Aorta (tissue), 5 donors: ENCODE measurements at regions not wholly inside any gene's neighbourhood (a gene's known extent, or its start where the extent isn't known, plus 50 kb on each side); places are given as distances from the start of the nearest gene placed in this dataset.

Experiments used
- ATAC-seq: fragments of 200-7000 bp; cut with Tn5 transposase; one replicate; pipeline ENCODE4 v1.9.1; 2022; ENCODE audit warnings: moderate library complexity; ENCODE audit not compliant: low FRiP score
- DNase-seq, 2 donors: peaks; one replicate each; pipeline ENCODE4 v3.0.0-alpha.2; 2020
- H3K27ac ChIP-seq, 2 donors: one replicate each; pipeline ENCODE4 v1.5.1; 2013; ENCODE audit warnings: low read length in 2 of 2, mild to moderate bottlenecking in 2 of 2, moderate library complexity in 2 of 2, control low read depth in 1 of 2, inconsistent platforms in 1 of 2, low read depth in 1 of 2
- H3K27me3 ChIP-seq, 2 donors: one replicate each; pipeline ENCODE4 v1.6.1; 2013; ENCODE audit warnings: control low read depth in 1 of 2, low read length in 1 of 2, mild to moderate bottlenecking in 1 of 2, moderate library complexity in 1 of 2; ENCODE audit not compliant: insufficient read depth in 2 of 2, control insufficient read depth in 1 of 2
- H3K36me3 ChIP-seq, 2 donors: one replicate each; pipeline ENCODE4 v1.6.1; 2013; ENCODE audit warnings: control low read depth in 1 of 2, low read length in 1 of 2, mild to moderate bottlenecking in 1 of 2; ENCODE audit not compliant: insufficient read depth in 2 of 2, control insufficient read depth in 1 of 2
- H3K4me1 ChIP-seq, 2 donors: one replicate each; pipeline ENCODE4 v1.6.1; 2013; ENCODE audit warnings: low read length in 2 of 2, control low read depth in 1 of 2, mild to moderate bottlenecking in 1 of 2, moderate library complexity in 1 of 2; ENCODE audit not compliant: insufficient read depth in 2 of 2, control insufficient read depth in 1 of 2
- H3K4me3 ChIP-seq, 2 donors: one replicate each; pipeline ENCODE4 v1.5.1; 2013; ENCODE audit warnings: low read length in 2 of 2, control low read depth in 1 of 2, mild to moderate bottlenecking in 1 of 2
- H3K9me3 ChIP-seq: one replicate; pipeline ENCODE4 v1.6.1; 2013; ENCODE audit warnings: mild to moderate bottlenecking, low read length; ENCODE audit not compliant: control insufficient read depth
- WGBS, 2 donors: extraction: QIAGEN DNeasy Blood & Tissue Kit; methylation state at CpG; one replicate each; pipeline ENCODE4 v1.1.7; 2013; 5-methylcytosine and 5-hydroxymethylcytosine counted together
- intact Hi-C, 2 donors: fragments of 100-400 bp; cut with DNase I; formaldehyde crosslinking; loops; one replicate each; pipeline versions ENCODE4 v1.14.2 to v1.15.0; 2022
- donor health status: healthy with polysubstance abuse.
- donor health status: Bipolar disorder and iron deficiency.
- donor health status: DM: no; HTN: no; CAD: no.
- donor health status: DM: no; HTN: no; CAD: no.
- donor health status: DM: yes; HTN: yes; CAD: no.

GRCh38 chr2:164389411-164389810 lies 231.9 kb downstream of the GRB14 start:
- no peak for ATAC-seq
- H3K36me3 ChIP-seq = no peaks in the 10 kb centered on the region
- no peaks in the 10 kb centered on the region for H3K9me3 ChIP-seq
- peaks cover 3% of the 10 kb centered on the region in 2 donors for H3K4me1 ChIP-seq
- H3K27ac ChIP-seq = no peak overlapping the region
- 97 to 98% methylated on average over 6 of the region's 6 CpGs for WGBS, 2 donors
- H3K4me3 ChIP-seq = no peak overlapping the region
- peaks cover 0 to 1% of the 10 kb centered on the region in 2 donors for H3K27me3 ChIP-seq
- DNase-seq = no peak
- intact Hi-C loops = no loop called here

GRCh38 chr2:164388511-164388910 lies 232.8 kb downstream of the GRB14 start:
- H3K27me3 ChIP-seq = peaks cover 0 to 1% of the 10 kb centered on the region in 2 donors
- no peaks in the 10 kb centered on the region for H3K36me3 ChIP-seq
- no peak overlapping the region for H3K27ac ChIP-seq
- WGBS, 2 donors = 2 to 10% methylated on average over 2 of the region's 2 CpGs
- H3K4me3 ChIP-seq = no peak overlapping the region
- DNase-seq (no peak), ATAC-seq (no peak)
- H3K4me1 ChIP-seq = peaks cover 3% of the 10 kb centered on the region in 2 donors
- intact Hi-C loops = no loop called here
- no peaks in the 10 kb centered on the region for H3K9me3 ChIP-seq

- 90% methylated on average over 5 of the region's 5 CpGs for WGBS, 2 donors
- DNase-seq = no peak
- no peak overlapping the region for H3K27ac ChIP-seq
- no peaks in the 10 kb centered on the region for H3K27me3 ChIP-seq
- H3K9me3 ChIP-seq = no peaks in the 10 kb centered on the region
- H3K4me1 ChIP-seq = peaks cover 3% of the 10 kb centered on the region in 2 donors
- H3K4me3 ChIP-seq = no peak overlapping the region
- no peaks in the 10 kb centered on the region for H3K36me3 ChIP-seq
- ATAC-seq = no peak
- intact Hi-C loops = no loop called here
These were observed 235.1 kb downstream of the GRB14 start for GRCh38 chr2:164386231-164386630.

GRCh38 chr2:164384434-164384833 lies 236.8 kb downstream of the GRB14 start:
- Histone ChIP-seq H3K9me3 (no peaks in the 10 kb centered on the region), H3K27me3 (no peaks in the 10 kb centered on the region), H3K4me1 (peaks cover 3% of the 10 kb centered on the region in 2 donors), H3K27ac (no peak overlapping the region), H3K36me3 (no peaks in the 10 kb centered on the region), H3K4me3 (no peak overlapping the region)
- ATAC-seq (no peak), DNase-seq (no peak)
- intact Hi-C loops = no loop called here

GRCh38 chr2:164371916-164372315 lies 249.4 kb downstream of the GRB14 start:
- DNase-seq (no peak), ATAC-seq (no peak)
- H3K36me3 ChIP-seq = no peaks in the 10 kb centered on the region
- H3K27me3 ChIP-seq = no peaks in the 10 kb centered on the region
- H3K4me3 ChIP-seq = no peak overlapping the region
- intact Hi-C loops = no loop called here
- no peak overlapping the region for H3K27ac ChIP-seq
- 95 to 98% methylated on average over 4 of the region's 4 CpGs for WGBS, 2 donors
- H3K4me1 ChIP-seq = no peaks in the 10 kb centered on the region
- no peaks in the 10 kb centered on the region for H3K9me3 ChIP-seq

- WGBS, 2 donors = 0 to 4% methylated on average over 1 of the region's 1 CpG
- H3K36me3 ChIP-seq = no peaks in the 10 kb centered on the region
- DNase-seq (no peak), ATAC-seq (no peak)
- H3K4me3 ChIP-seq = no peak overlapping the region
- no peaks in the 10 kb centered on the region for H3K27me3 ChIP-seq
- no peaks in the 10 kb centered on the region for H3K4me1 ChIP-seq
- no peak overlapping the region for H3K27ac ChIP-seq
- intact Hi-C loops = no loop called here
- H3K9me3 ChIP-seq = no peaks in the 10 kb centered on the region
These were observed 251.9 kb downstream of the GRB14 start for GRCh38 chr2:164369366-164369765.

- Histone ChIP-seq H3K27ac (no peak overlapping the region), H3K4me3 (no peak overlapping the region), H3K9me3 (no peaks in the 10 kb centered on the region), H3K36me3 (no peaks in the 10 kb centered on the region), H3K4me1 (no peaks in the 10 kb centered on the region), H3K27me3 (no peaks in the 10 kb centered on the region)
- intact Hi-C loops = no loop called here
- 14 to 21% methylated on average over 2 of the region's 2 CpGs for WGBS, 2 donors
- DNase-seq = no peak
- ATAC-seq = no peak
These were observed 252.4 kb downstream of the GRB14 start for GRCh38 chr2:164368896-164369295.

GRCh38 chr2:164363646-164364045 lies 257.6 kb downstream of the GRB14 start:
- H3K4me3 ChIP-seq = no peak overlapping the region
- H3K4me1 ChIP-seq = no peaks in the 10 kb centered on the region
- no peaks in the 10 kb centered on the region for H3K9me3 ChIP-seq
- H3K36me3 ChIP-seq = no peaks in the 10 kb centered on the region
- H3K27me3 ChIP-seq = no peaks in the 10 kb centered on the region
- intact Hi-C loops = no loop called here
- no peak overlapping the region for H3K27ac ChIP-seq
- no peak for DNase-seq
- ATAC-seq = no peak

GRCh38 chr2:164351536-164351935 lies 269.7 kb downstream of the GRB14 start:
- Histone ChIP-seq H3K4me3 (no peak overlapping the region), H3K27me3 (no peaks in the 10 kb centered on the region), H3K9me3 (no peaks in the 10 kb centered on the region), H3K4me1 (no peaks in the 10 kb centered on the region), H3K27ac (no peak overlapping the region), H3K36me3 (no peaks in the 10 kb centered on the region)
- 95 to 98% methylated on average over 2 of the region's 2 CpGs for WGBS, 2 donors
- no peak for DNase-seq
- intact Hi-C loops = no loop called here
- no peak for ATAC-seq
